ENCODE measurements at regions not wholly inside any gene's neighbourhood (a gene's known extent, or its start where the extent isn't known, plus 50 kb on each side); places are given as distances from the start of the nearest gene placed in this dataset.

DNA sequence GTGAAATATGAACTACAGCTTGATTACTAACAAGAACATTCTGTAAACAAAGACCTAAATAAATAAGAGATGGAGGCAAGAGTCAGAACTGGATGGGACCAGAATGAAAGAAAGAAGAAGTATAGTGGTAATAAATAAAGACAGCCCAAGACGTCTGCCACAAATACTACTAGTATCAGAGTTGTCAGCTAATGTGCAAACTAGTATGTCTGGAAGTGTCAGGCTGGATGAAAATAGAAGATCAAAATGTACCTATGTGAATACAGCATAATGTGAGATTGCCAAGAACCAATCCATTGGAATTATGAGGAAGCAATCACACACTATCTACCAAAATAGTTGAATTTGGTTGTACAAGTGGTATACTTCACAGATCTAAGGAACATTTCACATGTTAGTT, 353.0 kb downstream of the BTG1 start:
- DNase-seq (ENCODE audit: low spot score), result no peak
- in situ Hi-C loops (cut with HindIII; ENCODE audit: low sequenced_read_pairs), result no loop called here

DNA sequence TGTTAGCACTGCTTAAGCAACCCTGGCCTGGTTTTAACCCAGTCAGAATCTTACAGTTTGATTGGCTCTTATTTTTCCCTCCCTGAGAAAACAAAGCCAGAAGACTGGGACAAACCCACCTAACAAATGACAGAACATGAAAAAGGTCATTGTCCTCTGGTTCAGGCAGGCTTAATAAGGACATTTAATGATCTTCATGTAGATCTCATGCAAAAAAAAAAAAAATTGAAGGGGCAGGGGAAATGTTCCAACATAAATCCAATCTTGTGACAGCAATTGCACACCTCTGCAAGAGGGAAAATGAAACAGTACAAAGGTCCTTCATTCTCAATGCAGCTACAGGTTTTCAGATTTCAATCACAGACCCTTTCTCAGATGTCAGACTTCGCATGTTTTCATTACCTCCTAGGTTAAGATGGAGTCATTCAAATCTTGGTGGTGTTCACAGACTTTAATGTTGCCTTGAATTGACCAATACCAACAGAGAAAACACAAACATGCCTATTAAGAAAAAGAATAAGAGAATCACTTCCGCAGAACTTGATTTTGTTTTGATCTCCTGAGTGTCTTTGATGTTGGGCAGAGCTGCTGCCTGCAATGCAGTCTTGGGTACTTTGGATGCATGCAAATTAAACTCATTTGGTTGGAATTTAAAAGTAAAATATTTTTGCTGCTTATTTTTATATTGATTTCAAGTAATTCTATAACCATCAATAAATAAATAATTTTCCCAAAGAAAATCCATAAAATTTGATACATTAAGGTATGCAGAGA, 359.0 kb downstream of the BTG1 start:
- DNase-seq (ENCODE audit: low spot score), result no peak
- in situ Hi-C loops (cut with HindIII; ENCODE audit: low sequenced_read_pairs), result no loop called here

DNA sequence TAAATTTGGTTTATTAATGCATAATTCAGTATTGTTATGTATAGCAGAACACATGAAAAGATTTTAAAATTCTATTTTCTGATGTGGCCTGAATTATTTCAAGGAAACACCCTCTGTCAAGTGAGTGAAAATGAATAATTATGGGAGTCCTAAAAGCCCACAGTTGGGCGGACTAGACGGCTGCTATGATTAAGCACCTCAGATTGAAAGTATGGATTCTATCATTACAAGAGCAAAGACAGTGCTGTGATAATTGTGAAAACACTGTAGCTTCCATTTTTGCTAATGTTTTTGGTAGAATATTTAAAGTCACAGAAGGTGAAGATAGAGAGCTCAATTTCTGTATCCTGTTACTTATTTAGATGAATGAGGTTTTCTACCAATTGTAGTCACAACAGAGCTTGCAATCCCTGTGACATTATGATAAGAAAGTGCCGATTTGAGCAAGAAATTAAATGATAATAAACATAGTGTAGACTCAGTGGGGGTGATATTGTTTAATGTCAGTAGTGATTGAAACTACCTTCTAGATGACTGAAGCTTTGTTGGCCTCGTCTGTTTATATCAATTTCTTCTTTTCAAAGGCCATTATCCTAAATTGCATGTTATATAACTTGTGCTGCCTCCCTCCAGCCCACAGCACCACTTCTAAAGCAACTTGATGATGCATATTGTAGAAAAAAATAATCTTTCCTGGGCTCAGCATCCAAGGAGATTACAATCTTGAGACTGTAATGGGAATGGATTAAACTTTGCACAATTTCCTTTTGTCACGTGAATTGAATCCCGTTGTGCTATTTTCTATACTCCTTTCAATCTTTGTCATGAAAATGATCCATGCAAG, 359.8 kb downstream of the BTG1 start:
- in situ Hi-C loops (cut with HindIII; ENCODE audit: low sequenced_read_pairs), result no loop called here

DNA sequence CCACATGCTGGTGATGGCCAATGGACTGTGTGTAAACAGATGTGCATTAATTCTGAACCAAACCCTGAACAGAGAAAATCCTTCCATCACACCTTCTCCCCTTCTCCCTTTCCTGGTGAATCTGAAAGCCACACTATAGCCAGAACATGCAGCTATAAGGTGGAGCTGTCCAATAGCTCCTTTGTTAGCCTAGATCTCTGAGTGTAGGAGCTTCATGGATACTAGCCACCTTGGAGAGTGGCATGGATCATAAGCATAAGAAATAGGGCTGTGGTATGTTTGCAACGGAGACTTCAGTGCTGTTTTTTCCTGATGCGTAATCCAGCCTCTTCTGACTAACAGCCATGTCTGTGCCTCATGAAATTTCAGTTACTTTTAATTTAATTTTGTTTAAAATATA, 364.5 kb downstream of the BTG1 start:
- in situ Hi-C loops (cut with HindIII; ENCODE audit: low sequenced_read_pairs), result no loop called here
- no peak for DNase-seq (ENCODE audit: low spot score)

More for the DNA sequence above, 359.8 kb downstream of the BTG1 start:
- no peak for DNase-seq (ENCODE audit: low spot score)

DNA sequence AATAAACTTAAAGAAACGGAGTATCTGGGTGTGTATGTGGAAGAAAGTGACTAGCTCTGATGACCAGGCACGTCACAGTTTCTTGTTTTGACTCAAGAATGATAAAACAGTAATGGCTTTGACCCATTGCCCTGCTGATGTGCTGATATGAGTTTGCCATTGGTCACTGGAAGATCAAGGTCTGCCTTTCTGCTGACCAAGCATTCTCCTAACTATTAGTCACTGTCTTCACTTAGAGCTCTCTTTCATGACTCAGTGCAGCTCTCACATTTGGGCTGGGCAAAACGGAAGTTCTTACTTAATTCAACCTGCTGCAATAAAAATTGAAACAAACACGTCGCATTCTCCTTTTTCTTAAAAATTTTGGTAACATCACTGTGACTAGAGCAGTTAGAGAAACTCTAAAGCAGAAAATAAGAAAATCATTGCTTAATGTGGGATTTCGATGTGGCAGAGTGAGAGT, 366.7 kb downstream of the BTG1 start:
- in situ Hi-C loops (cut with HindIII; ENCODE audit: low sequenced_read_pairs), result no loop called here
- DNase-seq (ENCODE audit: low spot score), result no peak

DNA sequence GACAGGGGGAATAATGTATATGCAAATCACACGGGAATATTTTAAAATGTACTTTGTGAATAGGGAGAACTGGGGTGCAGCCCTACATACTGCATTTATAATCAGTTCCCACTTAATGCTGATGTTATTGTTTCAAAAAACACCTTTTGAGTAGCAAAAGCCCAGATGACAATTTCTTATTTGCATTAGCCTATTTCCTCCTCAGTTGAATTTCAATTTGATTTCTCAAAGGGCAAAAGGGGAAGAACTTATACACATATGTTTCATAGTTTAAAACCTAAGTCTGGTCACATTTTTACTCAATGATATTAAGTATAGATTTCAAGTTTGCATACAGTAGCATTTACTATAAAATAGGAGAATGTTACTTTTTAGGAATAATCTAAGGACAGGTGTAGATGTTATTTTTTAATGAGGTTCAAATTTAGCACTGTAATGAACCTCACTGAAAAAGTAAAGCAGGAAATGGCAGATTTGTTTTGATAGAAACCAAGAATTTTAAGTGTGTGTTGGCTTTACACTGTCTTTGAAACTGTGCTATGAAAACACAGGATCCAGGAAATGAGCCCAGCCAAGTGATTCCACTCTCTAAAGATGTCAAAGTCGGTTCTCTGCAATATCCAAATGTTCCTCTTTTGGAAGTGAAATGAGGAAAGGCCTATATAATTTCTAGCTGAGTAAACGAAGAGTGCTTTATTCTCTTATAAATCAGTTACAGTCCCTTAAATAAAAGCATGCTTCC, 367.4 kb downstream of the BTG1 start:
- DNase-seq (ENCODE audit: low spot score), result peak; percentile 37
- in situ Hi-C loops (cut with HindIII; ENCODE audit: low sequenced_read_pairs), result no loop called here

DNA sequence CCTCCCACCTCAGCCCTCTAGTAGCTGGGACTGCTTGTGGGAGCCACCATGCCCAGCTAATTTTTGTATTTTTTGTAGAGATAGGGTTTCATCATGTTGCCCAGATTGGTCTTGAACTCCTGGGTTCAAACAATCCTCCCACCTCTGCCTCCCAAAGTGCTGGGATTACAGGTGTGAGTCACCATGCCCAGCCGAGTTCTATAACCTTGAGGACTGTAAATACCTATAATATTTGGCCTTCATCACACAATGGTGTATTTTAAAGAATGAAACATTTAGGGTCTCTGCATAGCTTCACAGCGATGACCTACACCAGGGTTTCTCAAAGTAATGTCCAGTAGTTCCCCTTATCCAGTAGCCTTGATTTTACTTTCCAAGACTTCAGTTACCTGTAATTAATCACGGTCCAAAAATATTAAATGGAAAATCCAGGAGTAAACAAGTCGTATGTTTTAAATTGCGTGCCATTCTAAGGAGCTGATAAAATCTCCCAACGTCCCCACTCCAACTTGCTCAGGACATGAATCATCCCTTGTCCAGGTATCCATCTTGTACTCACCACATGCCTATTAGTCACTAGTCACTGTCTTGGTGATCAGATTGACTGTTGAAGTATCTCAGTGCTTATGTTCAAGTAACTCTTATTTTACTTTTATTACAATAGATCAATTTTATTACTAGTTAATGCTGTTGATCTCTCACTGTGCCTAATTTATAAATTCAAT, 368.2 kb downstream of the BTG1 start:
- in situ Hi-C loops (cut with HindIII; ENCODE audit: low sequenced_read_pairs), result no loop called here

DNA sequence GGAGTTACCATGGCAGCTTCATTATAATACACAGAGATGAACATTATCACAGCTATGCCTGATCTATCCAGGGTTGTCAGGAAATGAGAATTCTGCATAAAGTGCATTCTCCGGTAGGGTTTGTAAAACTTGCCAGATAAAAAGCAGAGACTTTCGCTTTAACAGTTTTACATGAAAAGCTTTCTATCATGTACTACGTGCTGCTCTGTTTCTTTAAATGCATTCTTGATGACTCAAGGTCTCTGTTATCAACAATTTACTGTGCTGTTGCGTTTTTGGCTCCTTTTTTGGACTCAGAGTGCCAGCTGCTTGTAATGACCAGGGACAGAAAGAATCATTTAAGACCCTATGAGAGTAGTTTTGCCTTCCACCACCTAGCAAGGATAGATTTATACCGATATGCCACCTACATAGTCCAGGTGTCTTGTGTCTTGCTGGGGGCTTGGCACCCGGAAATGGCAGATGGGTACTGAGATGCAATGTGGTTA, 371.2 kb downstream of the BTG1 start:
- in situ Hi-C loops (cut with HindIII; ENCODE audit: low sequenced_read_pairs), result no loop called here
- peak; percentile 75 for DNase-seq (ENCODE audit: low spot score)

More for the DNA sequence above, 368.2 kb downstream of the BTG1 start:
- DNase-seq (ENCODE audit: low spot score), result no peak

DNA sequence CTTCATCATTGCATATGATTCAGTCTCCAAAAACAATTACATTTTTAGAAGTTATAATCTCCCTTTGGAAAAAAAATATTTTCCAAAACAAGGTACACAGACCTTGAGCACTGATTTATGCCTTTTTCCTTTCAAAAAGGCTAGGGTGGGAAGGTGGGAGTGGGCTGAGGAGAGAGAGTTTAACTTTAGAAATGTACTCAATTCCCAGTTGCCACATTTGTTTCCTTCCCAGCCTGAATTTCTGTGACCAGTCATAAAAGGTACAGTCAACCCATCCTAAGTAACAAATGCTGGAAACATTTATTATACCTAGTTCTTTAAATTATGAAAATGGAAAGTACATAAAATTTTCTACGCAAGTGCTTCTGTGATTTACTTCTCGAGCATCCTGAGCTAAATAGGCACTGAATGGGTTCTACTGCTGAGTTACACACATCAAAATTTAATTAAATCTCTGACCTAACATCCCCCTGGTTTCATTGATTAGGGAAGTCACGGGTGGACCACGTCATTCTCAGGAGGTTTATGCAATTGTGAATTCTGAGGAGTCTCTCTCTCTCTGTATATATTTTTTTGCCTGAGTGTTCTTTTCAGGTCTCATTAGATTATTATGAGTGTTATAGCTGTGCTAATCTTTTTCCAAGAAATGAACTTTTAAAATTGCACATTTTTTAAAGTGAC, 371.8 kb downstream of the BTG1 start:
- no peak for DNase-seq (ENCODE audit: low spot score)
- in situ Hi-C loops (cut with HindIII; ENCODE audit: low sequenced_read_pairs), result no loop called here

DNA sequence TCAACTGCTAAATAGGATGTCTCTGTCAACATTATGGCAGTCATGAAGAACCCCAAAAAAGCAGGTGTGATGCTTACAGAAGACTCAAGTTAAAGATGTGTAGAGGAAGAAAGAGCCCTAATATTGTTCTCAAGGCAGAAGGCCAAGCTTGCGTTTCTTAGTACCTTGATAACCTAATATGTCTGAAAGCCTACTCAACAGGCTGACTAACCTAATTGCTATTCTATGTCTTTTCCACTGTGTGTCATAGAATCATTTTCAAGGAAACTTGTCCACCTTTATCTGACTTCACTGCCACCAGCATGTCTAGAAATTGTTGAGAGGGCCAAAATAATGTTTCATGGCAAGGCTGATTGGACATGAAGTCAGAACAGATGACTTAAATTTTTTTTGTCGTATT, 373.2 kb downstream of the BTG1 start:
- in situ Hi-C loops (cut with HindIII; ENCODE audit: low sequenced_read_pairs), result no loop called here
- no peak for DNase-seq (ENCODE audit: low spot score)

DNA sequence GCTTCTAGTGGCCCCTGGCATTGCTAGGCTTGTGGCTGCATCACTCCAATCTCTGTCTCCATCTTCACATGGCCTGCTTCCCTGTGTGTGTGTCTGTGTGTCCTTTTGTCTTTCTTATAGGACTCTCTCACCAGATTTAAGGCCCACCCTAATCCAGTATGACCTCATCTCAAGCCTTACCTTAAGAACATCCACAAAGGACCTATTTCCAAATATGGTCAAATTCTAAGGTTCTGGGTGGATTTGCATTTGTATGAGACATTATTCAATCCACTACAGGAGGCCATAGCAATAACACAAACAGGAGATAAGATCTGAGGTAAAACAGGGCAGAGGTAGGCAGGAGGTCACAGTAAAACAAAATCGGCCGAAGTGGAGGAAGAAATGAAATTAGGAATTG, 375.9 kb downstream of the BTG1 start:
- in situ Hi-C loops (cut with HindIII; ENCODE audit: low sequenced_read_pairs), result no loop called here
- no peak for DNase-seq (ENCODE audit: low spot score)

DNA sequence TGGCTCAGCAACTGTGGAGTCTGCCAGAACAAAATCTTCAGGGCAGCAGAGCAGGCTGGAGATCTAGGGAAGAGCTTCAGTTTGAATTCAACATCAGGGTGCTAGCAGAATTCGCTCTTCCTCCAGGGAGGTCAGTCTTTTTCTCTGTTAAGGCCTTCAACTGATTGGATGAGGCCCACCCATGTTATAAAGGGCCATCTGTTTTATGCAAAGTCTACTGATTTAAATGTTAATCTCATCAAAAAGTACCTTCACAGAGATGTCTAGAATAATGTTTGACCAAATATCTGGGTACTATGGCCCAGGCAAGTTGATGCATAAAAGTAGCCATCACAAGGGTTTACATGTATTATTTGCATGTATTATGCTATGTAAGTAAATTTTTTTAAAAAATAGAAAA, 378.4 kb downstream of the BTG1 start:
- in situ Hi-C loops (cut with HindIII; ENCODE audit: low sequenced_read_pairs), result no loop called here
- DNase-seq (ENCODE audit: low spot score), result no peak

DNA sequence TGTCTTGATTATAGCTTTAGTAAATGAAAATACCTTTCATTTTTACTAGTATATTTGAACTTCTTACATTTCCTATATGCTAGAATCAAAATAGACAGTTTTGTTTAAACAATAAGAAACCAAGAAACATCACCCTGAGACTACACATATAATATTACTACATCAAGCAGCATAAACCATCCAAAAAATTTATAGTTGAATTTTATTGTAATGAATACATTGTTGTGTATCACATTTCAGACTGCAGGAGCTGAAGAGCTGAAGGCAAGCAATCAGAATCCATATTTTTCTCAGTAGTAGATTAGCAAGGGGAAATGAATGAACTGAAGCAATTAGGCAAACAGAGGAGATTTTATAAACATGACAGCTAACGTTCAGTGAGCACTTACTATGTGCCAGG, 379.2 kb downstream of the BTG1 start:
- in situ Hi-C loops (cut with HindIII; ENCODE audit: low sequenced_read_pairs), result no loop called here
- DNase-seq (ENCODE audit: low spot score), result no peak

DNA sequence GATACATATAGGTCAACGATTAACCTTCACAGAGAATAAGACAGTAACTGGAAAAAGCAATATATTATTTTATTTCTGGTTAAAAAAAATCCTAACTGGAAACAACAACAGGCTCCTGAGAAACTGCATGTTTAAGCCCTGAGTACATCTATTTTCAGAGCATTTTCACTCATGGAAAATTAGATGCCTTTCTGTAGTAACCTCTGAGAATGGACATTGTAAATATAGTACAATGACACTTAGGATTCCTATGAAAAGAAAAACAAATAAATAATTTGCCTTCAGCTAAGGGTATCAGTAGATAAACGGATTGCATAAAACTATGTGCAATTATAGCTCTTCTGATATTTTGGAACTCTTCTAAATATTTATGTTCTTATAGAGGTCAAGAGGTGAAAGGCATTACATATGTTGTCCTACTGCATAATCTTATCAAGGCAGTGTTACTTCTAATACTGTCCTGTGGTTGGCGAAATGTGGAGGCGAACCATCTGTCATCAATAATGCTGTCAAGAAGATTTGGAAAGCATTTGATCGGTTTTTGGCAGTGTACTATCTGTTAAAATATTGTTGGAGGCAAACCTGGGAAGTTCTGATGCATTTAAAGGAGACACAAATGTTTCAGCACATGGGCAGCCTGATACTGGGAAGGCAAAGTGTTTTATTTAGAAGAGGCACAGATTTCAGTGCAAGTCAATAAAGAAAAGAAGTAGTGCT, 381.8 kb downstream of the BTG1 start:
- in situ Hi-C loops (cut with HindIII; ENCODE audit: low sequenced_read_pairs), result no loop called here
- peak; percentile 60 for DNase-seq (ENCODE audit: low spot score)

DNA sequence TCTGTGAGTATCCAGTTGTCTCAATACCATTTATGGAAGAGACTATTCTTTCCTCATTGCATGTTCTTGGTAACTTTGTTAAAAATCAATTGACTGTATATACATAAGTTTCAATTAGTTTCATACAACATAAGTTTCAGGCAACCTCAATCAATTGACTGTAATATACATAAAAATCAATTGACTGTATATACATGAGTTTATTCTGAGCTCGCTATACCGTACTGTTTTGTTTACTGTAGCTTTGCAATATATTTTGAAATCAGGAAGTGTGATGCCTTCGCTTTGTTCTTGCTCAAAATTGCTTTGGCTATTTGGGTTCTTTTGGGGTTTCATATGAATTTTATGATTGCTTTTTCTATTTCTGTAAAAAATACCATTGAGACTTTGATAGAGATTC, 392.0 kb downstream of the BTG1 start:
- no peak for DNase-seq (ENCODE audit: low spot score)
- in situ Hi-C loops (cut with HindIII; ENCODE audit: low sequenced_read_pairs), result no loop called here

DNA sequence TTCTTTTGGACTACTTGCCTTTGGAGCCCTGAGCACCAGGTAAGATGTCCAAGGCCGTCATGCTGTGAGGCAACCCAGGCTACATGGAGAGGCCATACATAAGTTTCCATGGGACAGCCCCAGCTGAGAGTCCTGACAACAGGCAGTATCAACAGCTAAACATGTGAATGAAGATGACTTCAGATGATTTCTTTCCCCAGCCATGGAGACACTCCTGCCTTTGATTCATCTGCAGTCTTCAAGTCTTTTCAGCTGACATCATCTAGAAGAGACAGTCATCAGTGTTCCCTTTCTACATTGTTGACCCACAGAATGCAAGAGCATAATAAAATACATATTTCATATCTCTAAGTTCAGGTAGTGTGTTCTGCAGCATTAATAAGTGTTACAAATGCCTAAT, 398.7 kb downstream of the BTG1 start:
- in situ Hi-C loops (cut with HindIII; ENCODE audit: low sequenced_read_pairs), result no loop called here
- DNase-seq (ENCODE audit: low spot score), result no peak

DNA sequence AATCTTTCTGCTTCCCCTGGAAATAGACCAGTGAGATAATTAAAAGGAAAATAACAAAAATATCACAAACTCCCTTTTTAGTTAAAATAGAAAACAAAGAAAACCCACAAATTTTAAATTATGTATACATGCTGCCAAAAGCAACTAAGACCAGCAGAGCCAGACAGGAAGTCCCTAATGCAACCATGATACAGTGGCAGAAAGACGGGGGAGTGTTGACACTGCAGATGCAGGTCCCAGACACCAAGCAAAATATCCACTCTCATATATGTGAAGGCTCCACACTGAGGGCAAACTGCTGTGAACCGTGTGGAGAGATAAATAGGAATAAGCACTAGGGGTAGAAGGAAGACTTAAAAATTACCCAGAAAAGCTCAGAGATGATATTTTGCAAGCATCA, 401.0 kb downstream of the BTG1 start:
- peak; percentile 38 for DNase-seq (ENCODE audit: low spot score)
- in situ Hi-C loops (cut with HindIII; ENCODE audit: low sequenced_read_pairs), result no loop called here

DNA sequence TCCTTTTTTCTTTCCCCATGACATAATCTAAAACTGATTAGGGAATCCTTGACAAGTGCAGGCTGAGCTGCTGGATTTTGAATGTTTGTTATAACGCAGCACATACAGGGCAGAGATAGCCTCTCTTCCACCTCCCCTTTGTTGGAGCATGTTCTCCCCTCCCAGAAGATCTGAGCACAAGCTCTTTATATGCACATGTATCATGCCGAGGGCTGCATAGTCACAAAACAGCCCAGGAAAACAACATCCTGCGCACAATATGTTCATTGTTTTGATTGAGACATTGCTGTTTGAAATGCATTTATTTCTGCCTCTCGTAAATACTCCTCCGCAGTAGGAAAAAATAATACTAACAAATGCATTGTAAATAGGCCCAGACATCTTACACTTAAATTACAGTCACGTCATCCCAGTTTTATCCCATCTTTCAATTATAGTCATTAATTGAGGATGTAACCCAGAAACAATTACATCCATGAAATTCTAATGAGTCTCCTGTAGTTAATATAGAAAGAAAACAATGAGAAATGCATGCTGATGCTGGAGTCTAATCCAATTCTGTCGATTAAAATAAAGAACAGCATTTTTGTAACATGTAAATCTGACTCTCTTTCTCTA, 401.8 kb downstream of the BTG1 start:
- in situ Hi-C loops (cut with HindIII; ENCODE audit: low sequenced_read_pairs), result no loop called here
- DNase-seq (ENCODE audit: low spot score), result peak; percentile 44
